NCI-H187 (cell line): ENCODE measurements at regions not wholly inside any gene's neighbourhood (a gene's known extent, or its start where the extent isn't known, plus 50 kb on each side); places are given as distances from the start of the nearest gene placed in this dataset.

Source experiments
- DNase-seq, 2 experiments: peaks; one replicate each; lab custom pipeline; 2025; lab: John Stamatoyannopoulos, UW

DNA sequence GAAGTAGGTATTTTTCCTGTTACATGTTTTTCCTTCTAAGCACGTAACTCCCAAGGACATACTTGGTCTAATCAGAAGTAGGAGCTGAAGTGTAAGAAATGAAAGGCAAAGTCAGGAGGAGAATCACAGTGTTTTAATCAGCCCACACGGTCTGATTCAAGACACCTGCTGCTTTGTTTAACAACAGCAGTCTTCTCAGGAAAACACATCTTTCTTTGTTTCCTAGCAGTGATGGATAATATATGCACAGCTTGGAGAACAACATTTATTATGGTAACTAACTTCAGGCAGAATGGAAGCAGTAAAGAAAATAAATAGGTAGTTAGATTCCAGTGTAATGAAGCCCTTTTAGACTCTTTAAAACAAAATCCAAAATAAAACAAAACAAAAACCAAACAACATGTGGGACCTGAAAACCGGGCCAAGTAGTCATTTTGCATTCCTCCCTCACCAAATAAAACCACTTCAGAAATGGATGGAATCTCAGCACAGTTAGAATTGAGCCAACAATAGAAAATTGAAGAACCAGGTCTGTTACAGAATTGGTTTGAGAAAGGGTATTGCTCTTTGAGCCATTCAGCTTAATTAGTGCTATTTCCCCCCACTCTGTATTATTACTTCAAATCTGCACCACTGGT lies 61.1 kb upstream of the UGP2 start:
- no peak for DNase-seq

- no peak for DNase-seq
Observed at GRCh38 chr2:63784461-63784860, 57.2 kb upstream of the UGP2 start.

- no peak for DNase-seq
Observed at GRCh38 chr2:63785096-63785495, 56.6 kb upstream of the UGP2 start.

- no peak for DNase-seq
Observed at GRCh38 chr2:63786471-63786870, 55.2 kb upstream of the UGP2 start.

DNA sequence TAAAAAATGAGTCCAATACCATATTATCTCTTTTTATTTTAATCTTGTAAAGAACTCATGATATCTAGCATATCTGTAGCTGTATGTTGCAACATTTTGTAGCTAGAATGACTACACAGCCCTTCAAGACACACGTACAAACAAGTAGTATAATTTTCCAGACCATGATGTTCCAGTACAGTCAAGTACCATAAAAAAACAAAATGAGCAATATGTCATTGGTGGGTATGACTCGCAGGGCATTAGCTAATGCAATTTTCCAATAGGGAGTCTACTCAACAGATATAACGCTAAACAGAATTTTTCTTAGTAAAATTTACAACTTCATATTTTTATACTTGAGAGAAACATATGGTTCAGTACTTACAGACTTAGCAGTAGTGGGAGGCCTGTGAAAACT lies 53.6 kb upstream of the UGP2 start:
- DNase-seq: no peak

DNA sequence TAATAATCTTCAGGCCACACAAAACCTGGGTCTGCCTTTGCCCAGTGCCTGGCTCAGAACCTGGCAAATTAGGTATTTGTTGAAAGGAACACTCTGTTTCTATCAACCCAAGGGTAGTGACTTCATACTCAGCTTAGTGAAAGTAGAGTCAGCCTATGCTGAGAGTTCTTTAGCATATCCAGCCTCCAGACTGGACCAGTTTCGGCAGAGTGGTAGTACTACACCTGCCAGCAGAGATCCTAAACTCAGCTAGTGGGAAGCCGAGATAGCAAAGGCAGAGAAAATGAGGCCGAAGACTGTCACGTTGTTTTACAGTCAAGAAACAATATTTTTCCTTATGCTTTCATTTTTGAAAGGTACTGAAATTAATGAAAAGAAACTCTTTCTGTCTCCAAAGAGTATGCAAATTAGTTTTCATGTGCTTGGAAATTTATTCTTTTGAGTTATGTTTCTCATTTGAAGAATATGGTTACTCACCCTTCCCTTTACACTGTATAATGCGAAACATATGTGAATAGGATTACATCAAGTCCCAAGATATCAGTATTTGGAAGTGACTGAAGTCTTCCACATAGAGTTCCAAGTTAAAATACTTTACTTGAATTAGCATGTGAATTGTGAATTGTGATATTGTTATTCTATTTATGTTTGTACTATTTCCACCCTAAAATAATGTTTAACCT lies 52.2 kb upstream of the UGP2 start:
- no peak for DNase-seq

GRCh38 chr2:63790491-63790890 lies 51.2 kb upstream of the UGP2 start:
- no peak for DNase-seq

GRCh38 chr2:63790906-63791305 lies 50.8 kb upstream of the UGP2 start:
- DNase-seq: no peak

DNA sequence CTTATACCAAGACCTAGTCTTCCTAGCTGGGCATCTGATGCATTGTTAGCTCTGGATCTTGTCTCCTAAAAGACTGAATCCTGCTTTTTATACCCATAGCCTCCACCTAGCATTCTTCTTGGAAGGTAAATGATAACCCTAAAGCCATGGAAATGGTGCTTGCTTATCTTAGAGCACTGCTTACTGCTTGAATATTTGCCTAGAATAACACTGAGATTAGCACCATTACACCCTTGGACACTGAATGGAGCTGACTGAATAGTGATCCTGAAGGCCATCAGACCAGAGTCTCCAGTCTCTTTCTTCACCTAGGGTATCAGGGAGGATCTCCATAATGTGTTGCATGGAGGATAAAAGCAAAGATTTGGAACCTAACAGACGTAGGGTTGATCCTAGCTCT lies 50.3 kb upstream of the UGP2 start:
- DNase-seq: no peak
